SU-DHL-6 (cell line): ENCODE measurements at regions not wholly inside any gene's neighbourhood (a gene's known extent, or its start where the extent isn't known, plus 50 kb on each side); places are given as distances from the start of the nearest gene placed in this dataset.

Experiments
- H2AFZ ChIP-seq: fragments of 200-600 bp; sonication (generic); 2 replicates; pipeline ENCODE4 v1.6.1; 2014; ENCODE audit warnings: low read depth, mild to moderate bottlenecking, moderate library complexity, mixed read lengths, antibody characterized with exemption, low read length; ENCODE audit not compliant: severe bottlenecking
- H3F3A ChIP-seq: fragments of 200-600 bp; shearing (Covaris generic); 2 replicates; pipeline ENCODE4 v1.6.0; 2016; ENCODE audit warnings: antibody characterized with exemption, mild to moderate bottlenecking; ENCODE audit not compliant: insufficient read depth
- H3K27ac ChIP-seq: fragments of 200-600 bp; sonication (generic); 2 replicates; pipeline ENCODE4 v1.5.1; 2016; ENCODE audit warnings: low read depth, mild to moderate bottlenecking, low read length, moderate library complexity, mixed read lengths
- H3K27me3 ChIP-seq: fragments of 200-600 bp; sonication (generic), shearing (Covaris generic); 2 replicates; pipeline ENCODE4 v1.6.0; 2014; ENCODE audit warnings: mild to moderate bottlenecking, low read length
- H3K36me3 ChIP-seq: fragments of 200-600 bp; sonication (generic); 2 replicates; pipeline ENCODE4 v1.6.1; 2014; ENCODE audit warnings: mild to moderate bottlenecking, low read length, mixed read lengths
- H3K4me2 ChIP-seq: fragments of 300-600, 200-600 bp; shearing (Covaris generic), sonication (generic); 2 replicates; pipeline ENCODE4 v1.6.0; 2014; ENCODE audit warnings: low read length, low read depth, mild to moderate bottlenecking; ENCODE audit not compliant: poor library complexity, severe bottlenecking
- H3K4me3 ChIP-seq: fragments of 200-600 bp; sonication (generic); 2 replicates; pipeline ENCODE4 v1.5.1; 2014; ENCODE audit warnings: antibody characterized with exemption, low read length, mild to moderate bottlenecking, mixed read lengths; ENCODE audit not compliant: insufficient read depth, poor library complexity, severe bottlenecking
- H3K79me2 ChIP-seq: fragments of 200-600 bp; sonication (generic); 2 replicates; pipeline ENCODE4 v1.6.1; 2014; ENCODE audit warnings: mild to moderate bottlenecking, low read length, moderate library complexity; ENCODE audit not compliant: insufficient read depth
- H3K9ac ChIP-seq: fragments of 200-600 bp; sonication (generic); 2 replicates; pipeline ENCODE4 v1.7.0; 2014; ENCODE audit warnings: mild to moderate bottlenecking, low read length
- H3K9me2 ChIP-seq: fragments of 200-600 bp; sonication (generic); replicated peaks from 2 replicates; pipeline ENCODE4 v1.6.1; 2014; ENCODE audit warnings: low read length; ENCODE audit not compliant: insufficient read depth
- H3K9me3 ChIP-seq: fragments of 200-600 bp; sonication (generic); 2 replicates; pipeline ENCODE4 v1.6.1; 2014; ENCODE audit warnings: low read length, mixed read lengths; ENCODE audit not compliant: insufficient read depth
- H4K20me1 ChIP-seq: fragments of 200-600 bp; sonication (generic); 2 replicates; pipeline ENCODE4 v1.6.1; 2014; ENCODE audit warnings: low read depth, mild to moderate bottlenecking, antibody characterized with exemption, low read length, moderate library complexity, mixed read lengths
- EZH2phosphoT487 ChIP-seq: fragments of 200-600 bp; sonication (generic), shearing (Covaris generic); conservative IDR thresholded peaks from 2 replicates; pipeline ENCODE4 v1.6.1; 2018; ENCODE audit warnings: mild to moderate bottlenecking, antibody characterized with exemption, low read length, moderate library complexity, mixed read lengths
- TF ChIP-seq, protein P1 (sequence below): fragments of 200-600 bp; sonication (generic); IDR thresholded peaks from one replicate; pipeline ENCODE4 v1.5.1; 2017; ENCODE audit warnings: antibody characterized with exemption, mild to moderate bottlenecking, low read length, moderate library complexity; ENCODE audit not compliant: insufficient read depth, poor library complexity, severe bottlenecking

DNA sequence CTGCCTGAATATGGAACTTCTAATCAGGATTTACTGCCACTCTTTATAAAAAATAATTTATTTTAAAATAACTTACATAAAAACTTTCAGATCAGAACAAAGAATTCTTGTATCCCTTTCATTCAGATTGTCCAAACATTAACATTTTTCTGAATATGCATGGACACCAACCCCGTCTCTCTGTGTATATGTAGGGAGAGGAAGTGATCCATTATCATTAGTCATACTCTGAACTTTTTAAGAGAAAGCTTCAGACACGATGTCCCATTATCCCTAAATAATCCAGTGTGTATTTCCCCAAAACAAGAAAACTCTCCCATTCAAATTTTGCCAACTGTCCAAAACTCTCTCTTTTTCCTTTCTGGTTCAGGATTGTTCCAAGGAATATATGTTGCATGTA is 122.3 kb upstream of the CXADR start:
- Histone ChIP-seq H3K27me3 (no peaks in the 10 kb centered on the region), H3K27ac (no peak overlapping the region), H4K20me1 (no peaks in the 10 kb centered on the region), H3K9ac (no peak overlapping the region), H3K4me3 (no peak overlapping the region), H3F3A (no peaks in the 10 kb centered on the region), H3K36me3 (no peaks in the 10 kb centered on the region), H3K79me2 (no peaks in the 10 kb centered on the region), H2AFZ (no peak overlapping the region), H3K9me2 (no peaks in the 10 kb centered on the region), H3K9me3 (no peaks in the 10 kb centered on the region), H3K4me2 (no peak overlapping the region)
- TF ChIP-seq, protein P1, sequence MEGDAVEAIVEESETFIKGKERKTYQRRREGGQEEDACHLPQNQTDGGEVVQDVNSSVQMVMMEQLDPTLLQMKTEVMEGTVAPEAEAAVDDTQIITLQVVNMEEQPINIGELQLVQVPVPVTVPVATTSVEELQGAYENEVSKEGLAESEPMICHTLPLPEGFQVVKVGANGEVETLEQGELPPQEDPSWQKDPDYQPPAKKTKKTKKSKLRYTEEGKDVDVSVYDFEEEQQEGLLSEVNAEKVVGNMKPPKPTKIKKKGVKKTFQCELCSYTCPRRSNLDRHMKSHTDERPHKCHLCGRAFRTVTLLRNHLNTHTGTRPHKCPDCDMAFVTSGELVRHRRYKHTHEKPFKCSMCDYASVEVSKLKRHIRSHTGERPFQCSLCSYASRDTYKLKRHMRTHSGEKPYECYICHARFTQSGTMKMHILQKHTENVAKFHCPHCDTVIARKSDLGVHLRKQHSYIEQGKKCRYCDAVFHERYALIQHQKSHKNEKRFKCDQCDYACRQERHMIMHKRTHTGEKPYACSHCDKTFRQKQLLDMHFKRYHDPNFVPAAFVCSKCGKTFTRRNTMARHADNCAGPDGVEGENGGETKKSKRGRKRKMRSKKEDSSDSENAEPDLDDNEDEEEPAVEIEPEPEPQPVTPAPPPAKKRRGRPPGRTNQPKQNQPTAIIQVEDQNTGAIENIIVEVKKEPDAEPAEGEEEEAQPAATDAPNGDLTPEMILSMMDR, result no peak
- no peak for TF ChIP-seq EZH2phosphoT487

DNA sequence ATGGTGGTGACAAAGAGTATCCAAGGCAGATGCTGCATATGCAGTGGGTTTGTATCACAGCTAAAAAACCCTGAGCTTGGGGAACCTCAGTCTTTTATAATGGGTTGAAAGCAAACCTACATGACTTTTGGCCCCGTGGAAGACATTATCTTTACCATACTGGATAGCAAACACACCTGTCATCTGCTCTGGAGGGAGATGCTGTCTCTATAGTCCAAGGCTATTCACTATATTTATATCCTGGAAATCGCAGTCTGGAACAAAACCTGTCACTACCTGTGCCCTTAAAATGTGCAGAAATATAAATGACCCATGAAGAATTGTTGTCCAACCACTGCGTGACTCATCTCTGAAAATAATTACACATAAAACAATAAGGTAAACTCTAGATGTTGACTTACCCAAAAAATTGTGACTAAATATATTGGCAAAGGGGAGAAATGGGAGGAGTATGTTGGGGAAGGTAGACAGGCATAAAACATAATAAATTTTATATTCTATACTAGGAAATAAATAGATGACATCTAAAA is 121.0 kb upstream of the CXADR start:
- Histone ChIP-seq H4K20me1 (no peaks in the 10 kb centered on the region), H3K36me3 (no peaks in the 10 kb centered on the region), H3F3A (no peaks in the 10 kb centered on the region), H2AFZ (no peak overlapping the region), H3K9ac (no peak overlapping the region), H3K27me3 (no peaks in the 10 kb centered on the region), H3K9me3 (no peaks in the 10 kb centered on the region), H3K9me2 (no peaks in the 10 kb centered on the region), H3K4me2 (no peak overlapping the region), H3K79me2 (no peaks in the 10 kb centered on the region), H3K27ac (no peak overlapping the region), H3K4me3 (no peak overlapping the region)
- TF ChIP-seq EZH2phosphoT487, result no peak
- TF ChIP-seq, protein P1, result no peak

DNA sequence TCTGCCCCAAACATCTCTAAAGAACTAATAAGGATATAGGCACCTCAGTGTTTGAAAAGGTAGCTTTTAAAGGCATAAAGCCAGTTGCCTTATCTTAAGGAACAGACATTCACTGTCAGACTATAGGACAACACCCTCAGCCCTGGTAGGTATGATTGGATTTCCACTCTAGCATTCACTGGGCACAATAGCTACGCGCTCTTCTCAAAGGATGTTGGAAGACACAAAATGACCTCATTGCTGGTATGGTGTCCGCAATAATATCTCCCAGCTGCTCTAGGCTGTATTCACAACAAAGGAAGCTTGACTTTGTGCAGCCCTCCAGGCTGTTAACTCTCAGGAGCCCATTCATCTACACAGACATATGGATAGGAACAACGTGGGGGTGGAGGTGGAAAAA is 119.4 kb upstream of the CXADR start:
- Histone ChIP-seq H3K27me3 (no peaks in the 10 kb centered on the region), H3K9ac (no peak overlapping the region), H3K9me2 (no peaks in the 10 kb centered on the region), H3K4me3 (no peak overlapping the region), H3K4me2 (no peak overlapping the region), H2AFZ (no peak overlapping the region), H3F3A (no peaks in the 10 kb centered on the region), H3K36me3 (no peaks in the 10 kb centered on the region), H3K27ac (no peak overlapping the region), H4K20me1 (no peaks in the 10 kb centered on the region), H3K9me3 (no peaks in the 10 kb centered on the region), H3K79me2 (no peaks in the 10 kb centered on the region)
- no peak for TF ChIP-seq EZH2phosphoT487
- TF ChIP-seq, protein P1, result no peak
